Coronary artery (tissue), 2 donors: ENCODE measurements at regions not wholly inside any gene's neighbourhood (a gene's known extent, or its start where the extent isn't known, plus 50 kb on each side); places are given as distances from the start of the nearest gene placed in this dataset.

Experiments
- DNase-seq: peaks from one replicate; pipeline ENCODE4 v3.0.0-alpha.2; 2017; ENCODE audit warnings: low spot score
- H3K27ac ChIP-seq, 2 donors: fragments of 200-600 bp; sonication (generic); one replicate each; pipeline ENCODE4 v1.5.1; 2016 to 2019
- H3K4me3 ChIP-seq: fragments of 200-600 bp; sonication (generic); 2 replicates; pipeline ENCODE4 v1.5.1; 2016; ENCODE audit warnings: mild to moderate bottlenecking, moderate library complexity
- CTCF ChIP-seq: fragments of 200-600 bp; sonication (generic); IDR thresholded peaks from one replicate; pipeline ENCODE4 v1.5.1; 2019; ENCODE audit warnings: antibody characterized with exemption

- H3K27ac ChIP-seq, result peak overlapping the region in 1 of 2 donors; percentile 88
- DNase-seq, result peak; percentile 74
- H3K4me3 ChIP-seq, result no peak overlapping the region
- TF ChIP-seq CTCF, result no peak
Observed at GRCh38 chr15:66880380-66881155, 178.5 kb downstream of the SMAD6 start.

DNA sequence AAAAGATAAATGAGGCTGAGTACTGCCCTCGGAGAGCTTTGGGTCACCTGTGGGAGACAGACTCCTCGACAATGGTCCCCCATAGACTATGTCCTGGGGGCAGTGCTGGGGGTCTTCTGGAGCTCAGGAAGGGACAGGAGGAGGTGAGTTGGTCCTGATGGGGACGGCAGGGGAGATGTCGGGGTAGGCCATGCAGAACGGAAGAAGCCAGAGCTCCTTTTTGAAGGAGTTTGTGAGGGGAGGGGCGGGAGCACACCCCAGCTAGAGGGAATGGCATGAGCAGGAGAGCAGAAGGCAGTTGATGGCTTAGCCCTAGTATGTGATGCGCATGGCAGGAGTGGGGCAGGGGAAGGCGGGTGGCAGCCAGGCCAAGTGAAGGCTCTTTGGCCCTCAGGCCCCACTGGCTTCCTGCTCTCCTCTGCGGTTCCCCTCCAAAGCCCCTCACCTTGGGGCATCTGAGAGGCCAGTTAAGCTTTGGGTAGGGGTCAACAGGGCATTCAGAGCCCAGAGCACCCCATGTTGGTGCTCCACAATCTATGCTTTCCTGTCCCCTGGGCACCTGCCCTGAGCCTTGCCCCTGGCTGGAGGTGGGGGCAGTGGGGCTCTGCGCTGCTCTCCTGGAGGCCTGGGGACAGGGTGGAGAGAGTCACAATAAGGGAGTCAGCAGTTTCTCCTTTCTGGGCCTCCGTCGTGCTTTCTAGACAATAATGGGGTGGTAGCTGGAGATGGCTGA lies 179.3 kb downstream of the SMAD6 start:
- peak; percentile 69 for DNase-seq
- no peak for TF ChIP-seq CTCF
- Histone ChIP-seq H3K27ac (peak overlapping the region in 1 of 2 donors; percentile 88), H3K4me3 (no peak overlapping the region)

- peak overlapping the region; percentile 53 to 88 for H3K27ac ChIP-seq
Observed at GRCh38 chr15:66882251-66883020, 180.4 kb downstream of the SMAD6 start.

GRCh38 chr15:66883284-66883911 lies 181.4 kb downstream of the SMAD6 start:
- Histone ChIP-seq H3K27ac (peak overlapping the region; percentile 53 to 88), H3K4me3 (no peak overlapping the region)
- peak; percentile 99 for DNase-seq
- TF ChIP-seq CTCF, result no peak

More at GRCh38 chr15:66882251-66883020, 180.4 kb downstream of the SMAD6 start:
- peak; percentile 85 for DNase-seq
- no peak overlapping the region for H3K4me3 ChIP-seq
- no peak for TF ChIP-seq CTCF

DNA sequence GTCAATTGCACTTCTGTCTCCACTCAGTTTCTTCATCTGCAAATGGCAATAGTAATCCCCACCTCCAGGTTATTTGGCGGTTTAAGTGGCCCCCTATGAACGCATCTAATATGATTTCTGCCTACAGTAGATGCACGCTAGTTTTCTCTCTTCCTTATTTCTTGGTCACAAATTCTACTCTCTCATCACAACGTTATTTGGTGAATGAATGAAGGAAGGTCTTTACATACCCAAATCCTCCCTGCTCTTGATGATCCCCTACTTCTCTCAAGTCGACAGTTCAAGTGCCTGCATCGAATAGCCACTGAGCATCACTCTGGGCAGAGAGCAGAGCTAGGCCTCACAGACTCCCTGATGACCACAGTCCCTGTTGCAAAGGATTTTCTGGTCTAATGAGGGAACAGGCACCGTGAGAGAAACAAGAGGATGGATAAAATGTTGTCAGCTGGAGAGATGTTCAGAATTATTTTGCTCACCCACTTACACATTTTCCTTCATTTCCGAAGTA lies 181.2 kb upstream of the SMAD3 start:
- TF ChIP-seq CTCF, result no peak
- peak overlapping the region; percentile 40 to 86 for H3K27ac ChIP-seq
- DNase-seq, result peak; percentile 41
- H3K4me3 ChIP-seq, result no peak overlapping the region

DNA sequence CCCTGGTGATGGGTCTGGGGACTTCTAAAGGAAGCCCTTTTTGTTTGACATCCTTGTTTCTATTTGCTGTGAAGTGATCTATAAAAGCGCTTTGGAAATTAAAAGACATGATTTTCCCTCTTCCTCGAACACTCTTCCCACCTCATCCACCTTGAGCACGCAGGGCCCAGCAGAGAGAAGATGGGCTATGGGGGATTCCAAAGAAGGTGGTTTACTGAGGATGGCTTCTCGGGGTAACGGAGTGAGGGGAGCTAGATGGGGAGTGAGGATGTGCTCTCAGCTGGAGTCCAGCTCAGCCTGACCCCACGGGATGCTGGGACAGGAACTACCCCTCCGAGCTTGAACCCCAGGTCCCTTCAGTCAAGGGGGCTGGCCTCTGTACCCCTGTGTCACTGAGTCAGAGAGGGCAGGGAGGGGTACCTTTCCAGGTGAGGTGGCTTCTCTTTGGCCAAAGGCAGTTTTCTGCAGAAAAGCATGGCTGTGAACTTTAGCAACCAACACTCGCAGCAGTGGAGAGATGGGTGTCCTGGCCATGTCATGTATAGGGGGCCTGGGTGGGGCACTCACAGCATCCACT lies 180.7 kb upstream of the SMAD3 start:
- Histone ChIP-seq H3K4me3 (no peak overlapping the region), H3K27ac (peak overlapping the region in 1 of 2 donors; percentile 86)
- no peak for TF ChIP-seq CTCF
- peak; percentile 71 for DNase-seq
